ENCODE measurements at regions not wholly inside any gene's neighbourhood (a gene's known extent, or its start where the extent isn't known, plus 50 kb on each side); places are given as distances from the start of the nearest gene placed in this dataset.

GRCh38 chr7:131210618-131211017, 117.1 kb upstream of the MKLN1 start:
- H3K27me3 Mint-ChIP-seq, result no peaks in the 10 kb centered on the region
- no peaks in the 10 kb centered on the region for H3K36me3 Mint-ChIP-seq (ENCODE audit: low read depth)
- H3K4me3 Mint-ChIP-seq, result no peak overlapping the region
- H3K27ac Mint-ChIP-seq, result no peak overlapping the region
- no peaks in the 10 kb centered on the region for H3K4me1 Mint-ChIP-seq (ENCODE audit: low read depth)
- no peaks in the 10 kb centered on the region for H3K9me3 Mint-ChIP-seq

- Mint-ChIP-seq H3K27ac (no peak overlapping the region), H3K4me3 (no peak overlapping the region), H3K36me3 (ENCODE audit: low read depth) (no peaks in the 10 kb centered on the region), H3K27me3 (no peaks in the 10 kb centered on the region), H3K9me3 (no peaks in the 10 kb centered on the region), H3K4me1 (ENCODE audit: low read depth) (no peaks in the 10 kb centered on the region)
Observed at GRCh38 chr7:131211500-131211899, 116.2 kb upstream of the MKLN1 start.

- Mint-ChIP-seq H3K27me3 (no peaks in the 10 kb centered on the region), H3K36me3 (ENCODE audit: low read depth) (no peaks in the 10 kb centered on the region), H3K4me1 (ENCODE audit: low read depth) (no peaks in the 10 kb centered on the region), H3K4me3 (no peak overlapping the region), H3K9me3 (no peaks in the 10 kb centered on the region), H3K27ac (no peak overlapping the region)
Observed at GRCh38 chr7:131212114-131212513, 115.6 kb upstream of the MKLN1 start.

- Mint-ChIP-seq H3K4me1 (ENCODE audit: low read depth) (peaks cover 26% of the 10 kb centered on the region), H3K4me3 (peak overlapping the region; percentile 6), H3K27ac (peak overlapping the region; percentile 42), H3K9me3 (peaks cover 4% of the 10 kb centered on the region), H3K36me3 (ENCODE audit: low read depth) (no peaks in the 10 kb centered on the region), H3K27me3 (no peaks in the 10 kb centered on the region)
Observed at GRCh38 chr7:131218727-131219128, 108.9 kb upstream of the MKLN1 start.

- H3K27ac Mint-ChIP-seq, result peak overlapping the region; percentile 22
- H3K9me3 Mint-ChIP-seq, result peaks cover 4% of the 10 kb centered on the region
- no peaks in the 10 kb centered on the region for H3K27me3 Mint-ChIP-seq
- H3K4me1 Mint-ChIP-seq (ENCODE audit: low read depth), result peaks cover 26% of the 10 kb centered on the region
- no peaks in the 10 kb centered on the region for H3K36me3 Mint-ChIP-seq (ENCODE audit: low read depth)
- no peak overlapping the region for H3K4me3 Mint-ChIP-seq
Observed at GRCh38 chr7:131219312-131220041, 108.2 kb upstream of the MKLN1 start.

- Mint-ChIP-seq H3K9me3 (peaks cover 4% of the 10 kb centered on the region), H3K4me3 (no peak overlapping the region), H3K36me3 (ENCODE audit: low read depth) (no peaks in the 10 kb centered on the region), H3K27me3 (no peaks in the 10 kb centered on the region), H3K4me1 (ENCODE audit: low read depth) (peaks cover 28% of the 10 kb centered on the region), H3K27ac (no peak overlapping the region)
Observed at GRCh38 chr7:131221061-131221460, 106.6 kb upstream of the MKLN1 start.

GRCh38 chr7:131222171-131222570, 105.5 kb upstream of the MKLN1 start:
- Mint-ChIP-seq H3K9me3 (peaks cover 4% of the 10 kb centered on the region), H3K36me3 (ENCODE audit: low read depth) (no peaks in the 10 kb centered on the region), H3K27ac (no peak overlapping the region), H3K4me3 (no peak overlapping the region), H3K27me3 (no peaks in the 10 kb centered on the region), H3K4me1 (ENCODE audit: low read depth) (peaks cover 34% of the 10 kb centered on the region)

- H3K9me3 Mint-ChIP-seq, result peaks cover 4% of the 10 kb centered on the region
- no peaks in the 10 kb centered on the region for H3K36me3 Mint-ChIP-seq (ENCODE audit: low read depth)
Observed at GRCh38 chr7:131223151-131223550, 104.5 kb upstream of the MKLN1 start.

GRCh38 chr7:131224996-131225395, 102.7 kb upstream of the MKLN1 start:
- Mint-ChIP-seq H3K4me3 (no peak overlapping the region), H3K36me3 (ENCODE audit: low read depth) (no peaks in the 10 kb centered on the region), H3K27ac (no peak overlapping the region), H3K4me1 (ENCODE audit: low read depth) (peaks cover 17% of the 10 kb centered on the region), H3K27me3 (no peaks in the 10 kb centered on the region), H3K9me3 (peaks cover 1% of the 10 kb centered on the region)

More at GRCh38 chr7:131223151-131223550, 104.5 kb upstream of the MKLN1 start:
- H3K27me3 Mint-ChIP-seq, result no peaks in the 10 kb centered on the region
- no peak overlapping the region for H3K4me3 Mint-ChIP-seq
- no peak overlapping the region for H3K27ac Mint-ChIP-seq
- peaks cover 34% of the 10 kb centered on the region for H3K4me1 Mint-ChIP-seq (ENCODE audit: low read depth)

- Mint-ChIP-seq H3K4me3 (no peak overlapping the region), H3K27ac (no peak overlapping the region), H3K4me1 (ENCODE audit: low read depth) (peaks cover 15% of the 10 kb centered on the region), H3K36me3 (ENCODE audit: low read depth) (no peaks in the 10 kb centered on the region), H3K27me3 (no peaks in the 10 kb centered on the region), H3K9me3 (no peaks in the 10 kb centered on the region)
Observed at GRCh38 chr7:131225619-131226513, 101.8 kb upstream of the MKLN1 start.

GRCh38 chr7:131226514-131226865, 101.2 kb upstream of the MKLN1 start:
- Mint-ChIP-seq H3K4me1 (ENCODE audit: low read depth) (peaks cover 17% of the 10 kb centered on the region), H3K27ac (peak overlapping the region; percentile 50), H3K4me3 (no peak overlapping the region), H3K36me3 (ENCODE audit: low read depth) (no peaks in the 10 kb centered on the region), H3K9me3 (no peaks in the 10 kb centered on the region), H3K27me3 (no peaks in the 10 kb centered on the region)

- H3K27ac Mint-ChIP-seq, result peak overlapping the region; percentile 98
- no peaks in the 10 kb centered on the region for H3K36me3 Mint-ChIP-seq (ENCODE audit: low read depth)
- H3K9me3 Mint-ChIP-seq, result no peaks in the 10 kb centered on the region
- peaks cover 54% of the 10 kb centered on the region for H3K4me1 Mint-ChIP-seq (ENCODE audit: low read depth)
- no peaks in the 10 kb centered on the region for H3K27me3 Mint-ChIP-seq
- peak overlapping the region; percentile 78 for H3K4me3 Mint-ChIP-seq
Observed at GRCh38 chr7:131231381-131232220, 96.1 kb upstream of the MKLN1 start.

- Mint-ChIP-seq H3K27me3 (no peaks in the 10 kb centered on the region), H3K36me3 (ENCODE audit: low read depth) (no peaks in the 10 kb centered on the region), H3K4me3 (no peak overlapping the region), H3K27ac (peak overlapping the region; percentile 98), H3K9me3 (no peaks in the 10 kb centered on the region), H3K4me1 (ENCODE audit: low read depth) (peaks cover 65% of the 10 kb centered on the region)
Observed at GRCh38 chr7:131232768-131233167, 94.9 kb upstream of the MKLN1 start.

GRCh38 chr7:131233193-131233592, 94.5 kb upstream of the MKLN1 start:
- Mint-ChIP-seq H3K27ac (peak overlapping the region; percentile 98), H3K27me3 (no peaks in the 10 kb centered on the region), H3K9me3 (no peaks in the 10 kb centered on the region), H3K4me1 (ENCODE audit: low read depth) (peaks cover 69% of the 10 kb centered on the region), H3K36me3 (ENCODE audit: low read depth) (no peaks in the 10 kb centered on the region), H3K4me3 (no peak overlapping the region)

Data from stimulated activated naive CD8-positive, alpha-beta T cell treated with anti-CD3 and anti-CD28 coated beads, Interleukin-15, Interleukin-2, amounts not matched to agents 100 ng/mL and 50 ng/mL, for 24 hours (primary cell).